WTC11 (cell line): ENCODE measurements at regions not wholly inside any gene's neighbourhood (a gene's known extent, or its start where the extent isn't known, plus 50 kb on each side); places are given as distances from the start of the nearest gene placed in this dataset.

Experiments
- ATF1 ChIP-seq: sonication (generic); formaldehyde crosslinking; IDR thresholded peaks from 2 replicates; pipeline ENCODE4 v1.8.1; 2023; ENCODE audit warnings: mild to moderate bottlenecking, moderate library complexity, missing genetic modification reagents
- FOXJ3 ChIP-seq: sonication (generic); formaldehyde crosslinking; IDR thresholded peaks from 2 replicates; pipeline ENCODE4 v1.9.0; 2021; ENCODE audit warnings: missing genetic modification reagents, mild to moderate bottlenecking, borderline replicate concordance
- GABPB1 ChIP-seq: sonication (generic); formaldehyde crosslinking; IDR thresholded peaks from 2 replicates; pipeline ENCODE4 v1.8.1; 2023; ENCODE audit warnings: mild to moderate bottlenecking, missing genetic modification reagents
- JUN ChIP-seq: sonication (generic); formaldehyde crosslinking; IDR thresholded peaks from 2 replicates; pipeline ENCODE4 v1.8.0; 2023; ENCODE audit warnings: mild to moderate bottlenecking, missing genetic modification reagents
- NFYB ChIP-seq: sonication (generic); formaldehyde crosslinking; conservative IDR thresholded peaks from 2 replicates; pipeline ENCODE4 v1.8.0; 2022; ENCODE audit warnings: low read depth, missing genetic modification reagents
- NR2C2 ChIP-seq: sonication (generic); formaldehyde crosslinking; IDR thresholded peaks from 2 replicates; pipeline ENCODE4 v1.8.0; 2022; ENCODE audit warnings: mild to moderate bottlenecking, missing genetic modification reagents
- RELA ChIP-seq: sonication (generic); formaldehyde crosslinking; IDR thresholded peaks from 2 replicates; pipeline ENCODE4 v1.8.1; 2022; ENCODE audit warnings: missing genetic modification reagents, mild to moderate bottlenecking, borderline replicate concordance
- SP1 ChIP-seq: sonication (generic); formaldehyde crosslinking; conservative IDR thresholded peaks from 2 replicates; pipeline ENCODE4 v1.8.1; 2022; ENCODE audit warnings: missing genetic modification reagents
- ZNF232 ChIP-seq: sonication (generic); formaldehyde crosslinking; IDR thresholded peaks from 2 replicates; pipeline ENCODE4 v1.8.0; 2022; ENCODE audit warnings: mild to moderate bottlenecking, missing genetic modification reagents
- TF ChIP-seq, protein P1 (sequence below): fragments of 200-600 bp; IDR thresholded peaks from 2 replicates; pipeline ENCODE4 v1.8.0; 2022; ENCODE audit warnings: antibody characterized with exemption
- TF ChIP-seq, protein P2 (sequence below): sonication (generic); formaldehyde crosslinking; conservative IDR thresholded peaks from 2 replicates; pipeline ENCODE4 v1.8.1; 2022; ENCODE audit warnings: mild to moderate bottlenecking, missing genetic modification reagents
- TF ChIP-seq, protein P3 (sequence below): sonication (generic); formaldehyde crosslinking; IDR thresholded peaks from 2 replicates; pipeline ENCODE4 v1.8.0; 2023; ENCODE audit warnings: missing genetic modification reagents
- TF ChIP-seq, protein P4 (sequence below): sonication (generic); formaldehyde crosslinking; IDR thresholded peaks from 2 replicates; pipeline ENCODE4 v1.8.1; 2023; ENCODE audit warnings: mild to moderate bottlenecking, missing genetic modification reagents, moderate library complexity

DNA sequence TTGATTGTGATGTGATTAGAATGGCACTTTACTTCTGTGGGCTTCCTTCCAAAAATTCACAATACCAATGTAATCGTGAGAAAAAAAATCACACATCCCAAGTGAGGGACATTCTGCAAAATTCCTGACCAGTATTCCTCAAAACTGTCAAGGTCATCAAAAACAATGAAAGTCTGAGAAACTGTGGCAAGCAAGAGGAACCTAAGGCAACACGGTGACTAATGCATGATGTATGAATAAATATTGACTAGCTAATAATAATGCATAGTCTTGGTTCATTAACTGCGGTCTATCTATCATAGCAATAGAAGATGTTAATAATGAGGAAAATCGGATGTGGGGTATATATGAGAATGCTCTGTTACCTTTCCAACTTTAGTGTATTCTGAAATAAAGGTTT, 159.0 kb downstream of the RFC3 start:
- TF ChIP-seq, protein P1, sequence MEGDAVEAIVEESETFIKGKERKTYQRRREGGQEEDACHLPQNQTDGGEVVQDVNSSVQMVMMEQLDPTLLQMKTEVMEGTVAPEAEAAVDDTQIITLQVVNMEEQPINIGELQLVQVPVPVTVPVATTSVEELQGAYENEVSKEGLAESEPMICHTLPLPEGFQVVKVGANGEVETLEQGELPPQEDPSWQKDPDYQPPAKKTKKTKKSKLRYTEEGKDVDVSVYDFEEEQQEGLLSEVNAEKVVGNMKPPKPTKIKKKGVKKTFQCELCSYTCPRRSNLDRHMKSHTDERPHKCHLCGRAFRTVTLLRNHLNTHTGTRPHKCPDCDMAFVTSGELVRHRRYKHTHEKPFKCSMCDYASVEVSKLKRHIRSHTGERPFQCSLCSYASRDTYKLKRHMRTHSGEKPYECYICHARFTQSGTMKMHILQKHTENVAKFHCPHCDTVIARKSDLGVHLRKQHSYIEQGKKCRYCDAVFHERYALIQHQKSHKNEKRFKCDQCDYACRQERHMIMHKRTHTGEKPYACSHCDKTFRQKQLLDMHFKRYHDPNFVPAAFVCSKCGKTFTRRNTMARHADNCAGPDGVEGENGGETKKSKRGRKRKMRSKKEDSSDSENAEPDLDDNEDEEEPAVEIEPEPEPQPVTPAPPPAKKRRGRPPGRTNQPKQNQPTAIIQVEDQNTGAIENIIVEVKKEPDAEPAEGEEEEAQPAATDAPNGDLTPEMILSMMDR = no peak
- TF ChIP-seq, protein P2, sequence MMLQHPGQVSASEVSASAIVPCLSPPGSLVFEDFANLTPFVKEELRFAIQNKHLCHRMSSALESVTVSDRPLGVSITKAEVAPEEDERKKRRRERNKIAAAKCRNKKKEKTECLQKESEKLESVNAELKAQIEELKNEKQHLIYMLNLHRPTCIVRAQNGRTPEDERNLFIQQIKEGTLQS (CRISPR knock-in tag) = no peak
- TF ChIP-seq NFYB (CRISPR knock-in tag) (no peak), ATF1 (no peak), ZNF232 (CRISPR knock-in tag) (no peak), FOXJ3 (CRISPR knock-in tag) (no peak), NR2C2 (no peak), GABPB1 (CRISPR knock-in tag) (no peak), RELA (CRISPR knock-in tag) (no peak), JUN (CRISPR knock-in tag) (no peak), SP1 (CRISPR knock-in tag) (no peak)
- TF ChIP-seq, protein P3, sequence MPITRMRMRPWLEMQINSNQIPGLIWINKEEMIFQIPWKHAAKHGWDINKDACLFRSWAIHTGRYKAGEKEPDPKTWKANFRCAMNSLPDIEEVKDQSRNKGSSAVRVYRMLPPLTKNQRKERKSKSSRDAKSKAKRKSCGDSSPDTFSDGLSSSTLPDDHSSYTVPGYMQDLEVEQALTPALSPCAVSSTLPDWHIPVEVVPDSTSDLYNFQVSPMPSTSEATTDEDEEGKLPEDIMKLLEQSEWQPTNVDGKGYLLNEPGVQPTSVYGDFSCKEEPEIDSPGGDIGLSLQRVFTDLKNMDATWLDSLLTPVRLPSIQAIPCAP (CRISPR knock-in tag) = no peak
- TF ChIP-seq, protein P4, sequence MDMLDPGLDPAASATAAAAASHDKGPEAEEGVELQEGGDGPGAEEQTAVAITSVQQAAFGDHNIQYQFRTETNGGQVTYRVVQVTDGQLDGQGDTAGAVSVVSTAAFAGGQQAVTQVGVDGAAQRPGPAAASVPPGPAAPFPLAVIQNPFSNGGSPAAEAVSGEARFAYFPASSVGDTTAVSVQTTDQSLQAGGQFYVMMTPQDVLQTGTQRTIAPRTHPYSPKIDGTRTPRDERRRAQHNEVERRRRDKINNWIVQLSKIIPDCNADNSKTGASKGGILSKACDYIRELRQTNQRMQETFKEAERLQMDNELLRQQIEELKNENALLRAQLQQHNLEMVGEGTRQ (CRISPR knock-in tag) = no peak
